ENCODE measurements at regions not wholly inside any gene's neighbourhood (a gene's known extent, or its start where the extent isn't known, plus 50 kb on each side); places are given as distances from the start of the nearest gene placed in this dataset.

GRCh38 chr10:9331583-9332008 is 1277.1 kb downstream of the GATA3 start:
- TF ChIP-seq ZNF274 (IDR thresholded peaks at IDR 0.05; ENCODE audit: low read depth, low read length) (no peak), SUZ12 (IDR thresholded peaks at IDR 0.05; ENCODE audit: extremely low read depth, insufficient read depth, insufficient read length) (no peak)
